ENCODE measurements at regions not wholly inside any gene's neighbourhood (a gene's known extent, or its start where the extent isn't known, plus 50 kb on each side); places are given as distances from the start of the nearest gene placed in this dataset.

GRCh38 chr2:16459606-16460005, 206.0 kb downstream of the CYRIA start:
- ChIA-PET CTCF (interaction anchor here (0.7 to 0.8 kb wide), 3 partner anchors 434 to 724 kb away, joined by 3 to 6 read pairs (median 3); no protein-coding TSS in a partner anchor), POLR2A (no interaction called here)
- no peak overlapping the region for H3K4me3 ChIP-seq (ENCODE audit: low read depth, low read length)
- no peak for TF ChIP-seq KLF8 (tag by site-specific recombination; IDR thresholded peaks at IDR 0.05)
- TF ChIP-seq HOXA7 (CRISPR knock-in tag; IDR thresholded peaks at IDR 0.05; ENCODE audit: borderline replicate concordance), result no peak
- TF ChIP-seq SCRT2 (tag by site-specific recombination; IDR thresholded peaks at IDR 0.05), result no peak
- no peak for TF ChIP-seq ZNF274 (IDR thresholded peaks at IDR 0.05; ENCODE audit: low read length)
- no peak for TF ChIP-seq ZNF274 (tag by site-specific recombination; IDR thresholded peaks at IDR 0.05; ENCODE audit: borderline replicate concordance)
- no peak for TF ChIP-seq ZNF433 (tag by site-specific recombination; IDR thresholded peaks at IDR 0.05; ENCODE audit: low read depth)
- TF ChIP-seq RBAK (tag by site-specific recombination; IDR thresholded peaks at IDR 0.05), result no peak
- no peak for TF ChIP-seq ZNF324 (tag by site-specific recombination; IDR thresholded peaks at IDR 0.05)
- no peak for TF ChIP-seq GLIS1 (tag by site-specific recombination; IDR thresholded peaks at IDR 0.05)
- no peak for TF ChIP-seq ZNF416 (tag by site-specific recombination; IDR thresholded peaks at IDR 0.05)
- no peak for TF ChIP-seq ZNF391 (tag by site-specific recombination; IDR thresholded peaks at IDR 0.05; ENCODE audit: borderline replicate concordance, low read depth)
- no peak for TF ChIP-seq INSM2 (tag by site-specific recombination; IDR thresholded peaks at IDR 0.05)
- no peak for TF ChIP-seq ZNF280D (tag by site-specific recombination; IDR thresholded peaks at IDR 0.05)
- TF ChIP-seq ZNF76 (tag by site-specific recombination; IDR thresholded peaks at IDR 0.05; ENCODE audit: borderline replicate concordance, low read depth), result no peak
- TF ChIP-seq ZNF629 (tag by site-specific recombination; IDR thresholded peaks at IDR 0.05), result no peak
- no peaks in the 10 kb centered on the region for H3K4me1 ChIP-seq (ENCODE audit: control insufficient read depth, insufficient read depth, low read length)
- no peak overlapping the region for H3K27ac ChIP-seq (ENCODE audit: extremely low read depth, low read depth, low read length)
- H3K36me3 ChIP-seq (ENCODE audit: control insufficient read depth in 2 of 2, insufficient read depth in 1 of 2, low read length in 2 of 2), result no peaks in the 10 kb centered on the region
- no peaks in the 10 kb centered on the region for H3K9me3 ChIP-seq (ENCODE audit: control insufficient read depth, insufficient read depth, low read depth, low read length)

GRCh38 chr2:16454621-16455020, 211.0 kb downstream of the CYRIA start:
- CTCF ChIA-PET, result no interaction called here
- no peak overlapping the region for H3K4me3 ChIP-seq (ENCODE audit: low read depth, low read length)
- TF ChIP-seq HOXA7 (CRISPR knock-in tag; IDR thresholded peaks at IDR 0.05; ENCODE audit: borderline replicate concordance) (no peak), ZNF513 (tag by site-specific recombination; IDR thresholded peaks at IDR 0.05) (no peak), SP2 (tag by site-specific recombination; IDR thresholded peaks at IDR 0.05) (no peak), ZNF112 (tag by site-specific recombination; IDR thresholded peaks at IDR 0.05) (no peak), ZNF423 (tag by site-specific recombination; IDR thresholded peaks at IDR 0.05) (no peak), ZNF701 (tag by site-specific recombination; IDR thresholded peaks at IDR 0.05) (no peak), ZNF530 (tag by site-specific recombination; IDR thresholded peaks at IDR 0.05; ENCODE audit: low read depth) (no peak), ZNF10 (tag by site-specific recombination; IDR thresholded peaks at IDR 0.05) (no peak), ZNF776 (tag by site-specific recombination; IDR thresholded peaks at IDR 0.05; ENCODE audit: borderline replicate concordance) (no peak), ZBTB11 (tag by site-specific recombination; conservative IDR thresholded peaks at IDR 0.05; ENCODE audit: low read depth) (no peak), ZNF558 (tag by site-specific recombination; IDR thresholded peaks at IDR 0.05) (no peak), ZNF23 (tag by site-specific recombination; IDR thresholded peaks at IDR 0.05; ENCODE audit: borderline replicate concordance) (no peak), ZNF792 (tag by site-specific recombination; IDR thresholded peaks at IDR 0.05) (no peak)
- POLR2A ChIA-PET, result no interaction called here
- no peaks in the 10 kb centered on the region for H3K9me3 ChIP-seq (ENCODE audit: control insufficient read depth, insufficient read depth, low read depth, low read length)
- H3K4me1 ChIP-seq (ENCODE audit: control insufficient read depth, insufficient read depth, low read length), result no peaks in the 10 kb centered on the region
- H3K36me3 ChIP-seq (ENCODE audit: control insufficient read depth in 2 of 2, insufficient read depth in 1 of 2, low read length in 2 of 2), result no peaks in the 10 kb centered on the region
- no peak overlapping the region for H3K27ac ChIP-seq (ENCODE audit: extremely low read depth, low read depth, low read length)
